ENCODE measurements at regions not wholly inside any gene's neighbourhood (a gene's known extent, or its start where the extent isn't known, plus 50 kb on each side); places are given as distances from the start of the nearest gene placed in this dataset.

DNA sequence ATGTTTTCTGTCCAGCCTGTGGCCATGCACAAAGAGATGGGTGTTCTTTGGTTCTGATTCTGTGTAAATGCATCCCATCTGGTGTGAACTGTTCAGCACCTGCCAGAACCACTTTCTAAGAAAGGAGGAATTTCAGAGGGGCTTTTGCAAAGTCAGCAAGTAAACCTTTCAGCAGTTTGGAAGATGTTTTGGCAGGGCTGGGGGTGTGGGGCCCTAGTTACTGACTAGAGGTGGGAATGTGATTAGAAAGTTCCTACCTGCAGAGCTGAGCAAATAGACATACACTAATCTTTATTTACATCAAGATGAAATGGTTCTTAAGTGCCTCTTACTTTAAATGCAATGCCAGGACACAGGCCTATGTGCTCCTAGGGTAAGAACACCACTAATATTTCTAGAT lies 378.1 kb upstream of the USP24 start:
- Histone ChIP-seq H3K27me3 (replicated peaks) (no peaks in the 10 kb centered on the region), H3K27ac (no peak overlapping the region), H3K4me3 (ENCODE audit: low read depth, low read length) (no peak overlapping the region), H3K36me3 (replicated peaks) (no peaks in the 10 kb centered on the region)
- no peak for DNase-seq
- TF ChIP-seq CTCF (IDR thresholded peaks at IDR 0.05; ENCODE audit: low read depth, low read length, missing control alignments): no peak
- in situ Hi-C loops (cut with HindIII; ENCODE audit: low pct_ligation_motif_present, low sequenced_read_pairs): no loop called here

GRCh38 chr1:55592122-55592521 lies 377.0 kb upstream of the USP24 start:
- no peak for TF ChIP-seq CTCF (IDR thresholded peaks at IDR 0.05; ENCODE audit: low read depth, low read length, missing control alignments)
- in situ Hi-C loops (cut with HindIII; ENCODE audit: low pct_ligation_motif_present, low sequenced_read_pairs): no loop called here

DNA sequence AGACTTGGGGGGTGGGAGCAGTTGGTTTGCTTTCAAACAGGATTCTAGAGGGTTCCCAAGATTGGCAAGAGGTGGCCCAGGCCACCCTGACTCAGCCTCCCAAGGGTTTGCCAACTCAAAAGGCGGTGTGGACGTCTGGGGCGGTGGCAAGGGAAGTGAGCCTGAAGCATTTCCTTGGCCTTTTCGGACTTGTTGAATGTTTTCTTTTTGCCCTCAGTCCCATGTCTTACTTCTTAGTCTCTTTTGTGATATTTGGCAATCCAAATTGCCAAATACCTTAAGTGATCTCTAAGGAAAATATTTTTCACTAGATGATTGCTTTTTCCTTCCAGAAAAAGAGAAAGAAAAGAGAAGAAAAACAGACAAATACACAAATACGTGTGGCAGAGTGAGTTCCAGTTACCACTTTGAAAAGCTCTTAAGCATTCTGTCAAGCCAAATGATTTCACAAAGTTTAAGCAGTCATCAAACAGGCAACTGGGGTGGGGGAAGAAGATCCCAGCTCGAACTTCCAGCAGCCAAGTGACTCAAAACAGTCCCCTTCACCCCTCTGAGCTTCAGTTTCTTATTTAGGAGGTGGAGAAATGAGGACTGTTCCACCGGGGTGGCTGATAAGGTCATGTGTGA lies 374.6 kb upstream of the USP24 start:
- no peak for TF ChIP-seq CTCF (IDR thresholded peaks at IDR 0.05; ENCODE audit: low read depth, low read length, missing control alignments)
- in situ Hi-C loops (cut with HindIII; ENCODE audit: low pct_ligation_motif_present, low sequenced_read_pairs): no loop called here
- H3K4me3 ChIP-seq (ENCODE audit: low read depth, low read length): no peak overlapping the region
- H3K27me3 ChIP-seq (replicated peaks): no peaks in the 10 kb centered on the region
- H3K36me3 ChIP-seq (replicated peaks): no peaks in the 10 kb centered on the region
- H3K27ac ChIP-seq: no peak overlapping the region
- DNase-seq: no peak

More at GRCh38 chr1:55592122-55592521, 377.0 kb upstream of the USP24 start:
- H3K27ac ChIP-seq: no peak overlapping the region
- no peak overlapping the region for H3K4me3 ChIP-seq (ENCODE audit: low read depth, low read length)
- H3K27me3 ChIP-seq (replicated peaks): no peaks in the 10 kb centered on the region
- DNase-seq: no peak
- H3K36me3 ChIP-seq (replicated peaks): no peaks in the 10 kb centered on the region

DNA sequence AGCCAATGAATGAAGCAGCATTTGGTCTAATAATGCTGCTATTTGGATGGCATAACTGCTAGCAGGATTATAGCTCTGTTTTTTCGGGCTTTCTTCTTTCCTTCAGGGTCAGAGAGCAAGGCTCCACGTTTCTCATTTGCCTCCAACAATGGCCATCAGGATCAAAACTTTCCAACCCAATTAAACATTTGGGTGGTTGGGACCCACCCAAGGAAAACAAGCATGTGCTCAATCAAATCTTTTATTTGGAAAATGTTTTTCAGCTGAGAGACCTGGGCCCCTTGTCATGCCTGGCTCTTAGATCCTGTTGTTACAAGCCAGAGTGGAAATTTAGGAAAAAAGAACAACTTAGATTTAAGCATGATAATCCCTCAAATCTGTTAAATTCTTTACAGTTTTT lies 373.1 kb upstream of the USP24 start:
- no peaks in the 10 kb centered on the region for H3K27me3 ChIP-seq (replicated peaks)
- no peak overlapping the region for H3K27ac ChIP-seq
- in situ Hi-C loops (cut with HindIII; ENCODE audit: low pct_ligation_motif_present, low sequenced_read_pairs): no loop called here
- H3K4me3 ChIP-seq (ENCODE audit: low read depth, low read length): no peak overlapping the region
- no peaks in the 10 kb centered on the region for H3K36me3 ChIP-seq (replicated peaks)
- TF ChIP-seq CTCF (IDR thresholded peaks at IDR 0.05; ENCODE audit: low read depth, low read length, missing control alignments): no peak
- no peak for DNase-seq

DNA sequence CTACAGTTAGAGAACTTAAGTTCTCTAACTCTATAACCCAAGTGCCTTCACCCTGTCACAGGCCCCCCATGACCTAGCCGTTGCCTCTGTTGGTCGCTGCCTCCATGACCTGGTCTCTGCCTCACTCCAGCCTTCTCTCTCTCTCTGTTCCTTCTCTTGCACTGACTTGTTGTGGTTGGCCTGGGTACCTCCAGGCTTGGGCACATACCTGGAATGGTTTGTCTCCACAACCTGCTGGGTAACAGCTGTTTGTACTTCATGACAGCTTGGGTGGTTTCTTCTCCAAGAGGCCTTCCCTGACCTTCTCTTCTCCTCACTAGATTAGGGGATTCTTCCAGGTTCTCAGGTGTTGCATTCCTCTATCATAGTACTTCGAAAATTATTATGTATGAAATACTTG lies 371.6 kb upstream of the USP24 start:
- Histone ChIP-seq H3K27me3 (replicated peaks) (no peaks in the 10 kb centered on the region), H3K27ac (no peak overlapping the region), H3K36me3 (replicated peaks) (no peaks in the 10 kb centered on the region), H3K4me3 (ENCODE audit: low read depth, low read length) (no peak overlapping the region)
- no peak for TF ChIP-seq CTCF (IDR thresholded peaks at IDR 0.05; ENCODE audit: low read depth, low read length, missing control alignments)
- in situ Hi-C loops (cut with HindIII; ENCODE audit: low pct_ligation_motif_present, low sequenced_read_pairs): no loop called here
- DNase-seq: no peak

DNA sequence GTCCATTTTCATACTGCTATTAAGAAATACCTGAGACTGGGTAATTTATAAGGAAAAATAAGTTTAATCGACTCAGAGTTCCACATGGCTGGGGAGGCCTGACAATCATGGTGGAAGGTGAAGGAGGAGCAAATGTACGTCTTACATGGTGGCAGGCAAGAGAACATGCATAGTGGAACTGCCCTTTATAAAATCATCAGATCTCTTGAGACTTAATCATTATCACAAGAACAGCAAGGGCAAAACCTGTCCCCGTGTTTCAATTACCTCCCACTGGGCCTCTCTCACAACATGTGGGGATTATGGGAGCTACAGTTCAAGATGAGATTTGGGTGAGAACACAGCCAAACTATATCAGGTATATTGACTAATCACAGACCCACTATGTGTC lies 370.2 kb upstream of the USP24 start:
- no peak for DNase-seq
- in situ Hi-C loops (cut with HindIII; ENCODE audit: low pct_ligation_motif_present, low sequenced_read_pairs): no loop called here
- H3K4me3 ChIP-seq (ENCODE audit: low read depth, low read length): no peak overlapping the region
- no peak for TF ChIP-seq CTCF (IDR thresholded peaks at IDR 0.05; ENCODE audit: low read depth, low read length, missing control alignments)
- no peaks in the 10 kb centered on the region for H3K36me3 ChIP-seq (replicated peaks)
- H3K27ac ChIP-seq: no peak overlapping the region
- no peaks in the 10 kb centered on the region for H3K27me3 ChIP-seq (replicated peaks)
